ENCODE measurements at regions not wholly inside any gene's neighbourhood (a gene's known extent, or its start where the extent isn't known, plus 50 kb on each side); places are given as distances from the start of the nearest gene placed in this dataset.

GRCh38 chr15:67937153-67937761, 97.4 kb upstream of the RNU6-1 start:
- TF ChIP-seq CTCF (IDR thresholded peaks at IDR 0.05; ENCODE audit: low read depth, low read length, poor library complexity, severe bottlenecking) (no peak), EZH2phosphoT487 (IDR thresholded peaks at IDR 0.05; ENCODE audit: borderline replicate concordance, low read length) (no peak)
